Ovary (tissue), 7 donors: ENCODE measurements at regions not wholly inside any gene's neighbourhood (a gene's known extent, or its start where the extent isn't known, plus 50 kb on each side); places are given as distances from the start of the nearest gene placed in this dataset.

Source experiments
- DNase-seq, 5 donors: peaks; one replicate each; pipeline ENCODE4 v3.0.0-alpha.2; 2019 to 2020
- H3K27ac ChIP-seq, 2 donors: fragments of 200-600 bp; one replicate each; pipeline versions ENCODE4 v1.5.1 to v1.8.0; 2019 to 2022
- H3K27me3 ChIP-seq: fragments of 200-600 bp; one replicate; pipeline ENCODE4 v1.8.0; 2022
- H3K36me3 ChIP-seq: fragments of 200-600 bp; sonication (generic); one replicate; pipeline ENCODE4 v1.5.1; 2019
- H3K4me1 ChIP-seq: one replicate; pipeline ENCODE4 v1.8.1; 2013; ENCODE audit warnings: mild to moderate bottlenecking, moderate library complexity; ENCODE audit not compliant: insufficient read depth
- H3K4me3 ChIP-seq: fragments of 200-600 bp; sonication (generic); one replicate; pipeline ENCODE4 v1.5.1; 2017
- H3K9me3 ChIP-seq, 2 donors: fragments of 200-600 bp in 1 of 2; sonication (generic) in 1 of 2; one replicate each; pipeline versions ENCODE4 v1.5.1 to v1.8.1; 2013 to 2019; ENCODE audit warnings: mild to moderate bottlenecking in 1 of 2, moderate library complexity in 1 of 2
- EP300 ChIP-seq: sonication (generic); formaldehyde crosslinking; IDR thresholded peaks from one replicate; pipeline ENCODE4 v1.6.1; 2017; ENCODE audit warnings: antibody characterized with exemption
- POLR2A ChIP-seq: fragments of 450-650 bp; IDR thresholded peaks from one replicate; pipeline ENCODE4 v1.6.1; 2017; ENCODE audit warnings: antibody characterized with exemption, mild to moderate bottlenecking, moderate library complexity
- WGBS, 3 donors: extraction: QIAGEN DNeasy Blood & Tissue Kit in 1 of 3; methylation state at CpG; one replicate each; pipeline versions ENCODE4 v1.1.5 to v1.1.7; 2013 to 2017; 5-methylcytosine and 5-hydroxymethylcytosine counted together
- intact Hi-C, 4 donors: fragments of 100-400 bp; cut with DNase I; formaldehyde crosslinking; loops; one replicate each; pipeline versions ENCODE4 v1.11.0 to v1.15.1; 2022 to 2023
- TF ChIP-seq, protein P1 (sequence below), 3 donors: fragments of 450-650 bp in 2 of 3; fragments of 200-600 bp in 1 of 3; IDR thresholded peaks; one replicate each; pipeline versions ENCODE4 v1.5.1 to v1.8.0; 2016 to 2022; ENCODE audit warnings: antibody characterized with exemption in 3 of 3, mild to moderate bottlenecking in 1 of 3
- donor health status: DM: no; HTN: no; CAD: no; lungs with moderate emphysema.
- donor health status: DM: no; HTN: no; CAD: no.
- donor health status: Bipolar disorder and iron deficiency.
- donor health status: DM: no; HTN: no; CAD: no.
- donor health status: DM: yes; HTN: yes; CAD: no.

DNA sequence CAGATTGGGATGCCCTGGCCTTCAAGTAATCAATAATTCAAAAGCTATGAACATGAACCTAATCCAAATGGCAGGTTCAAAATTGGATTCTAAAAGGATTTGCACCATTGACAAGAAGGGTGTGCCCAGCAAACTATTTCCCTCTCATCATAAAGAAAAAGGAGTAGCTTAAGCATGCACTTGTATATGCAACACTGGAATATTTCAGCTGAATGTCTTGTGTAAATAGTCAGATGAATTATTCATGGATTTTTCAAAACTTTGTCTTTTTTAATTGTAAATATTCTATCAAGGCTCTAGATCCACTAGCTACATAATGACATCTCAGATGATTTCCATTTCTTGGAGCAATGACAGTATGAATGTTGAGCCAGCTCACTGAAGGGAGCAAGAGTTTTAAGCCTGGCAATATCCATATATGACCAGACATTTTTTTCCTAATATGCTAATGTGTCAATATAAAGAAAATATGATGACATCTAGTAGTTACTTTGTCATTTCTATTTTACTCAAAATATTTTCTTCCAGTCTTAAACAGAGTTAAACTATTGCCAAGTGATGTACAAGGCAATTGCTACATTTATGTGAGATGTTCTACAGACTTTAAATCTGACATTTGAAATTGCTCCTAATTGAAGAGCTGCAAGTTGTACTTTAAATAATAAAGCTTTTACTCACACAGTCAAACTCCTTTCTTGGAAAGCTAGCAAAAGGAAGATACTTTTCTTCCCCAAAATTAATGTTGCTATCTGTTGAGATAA, 230.5 kb upstream of the AGTR1 start:
- no peak for DNase-seq
- H3K4me3 ChIP-seq, result no peak overlapping the region
- no peaks in the 10 kb centered on the region for H3K27me3 ChIP-seq
- TF ChIP-seq POLR2A (no peak), EP300 (no peak)
- TF ChIP-seq, protein P1, sequence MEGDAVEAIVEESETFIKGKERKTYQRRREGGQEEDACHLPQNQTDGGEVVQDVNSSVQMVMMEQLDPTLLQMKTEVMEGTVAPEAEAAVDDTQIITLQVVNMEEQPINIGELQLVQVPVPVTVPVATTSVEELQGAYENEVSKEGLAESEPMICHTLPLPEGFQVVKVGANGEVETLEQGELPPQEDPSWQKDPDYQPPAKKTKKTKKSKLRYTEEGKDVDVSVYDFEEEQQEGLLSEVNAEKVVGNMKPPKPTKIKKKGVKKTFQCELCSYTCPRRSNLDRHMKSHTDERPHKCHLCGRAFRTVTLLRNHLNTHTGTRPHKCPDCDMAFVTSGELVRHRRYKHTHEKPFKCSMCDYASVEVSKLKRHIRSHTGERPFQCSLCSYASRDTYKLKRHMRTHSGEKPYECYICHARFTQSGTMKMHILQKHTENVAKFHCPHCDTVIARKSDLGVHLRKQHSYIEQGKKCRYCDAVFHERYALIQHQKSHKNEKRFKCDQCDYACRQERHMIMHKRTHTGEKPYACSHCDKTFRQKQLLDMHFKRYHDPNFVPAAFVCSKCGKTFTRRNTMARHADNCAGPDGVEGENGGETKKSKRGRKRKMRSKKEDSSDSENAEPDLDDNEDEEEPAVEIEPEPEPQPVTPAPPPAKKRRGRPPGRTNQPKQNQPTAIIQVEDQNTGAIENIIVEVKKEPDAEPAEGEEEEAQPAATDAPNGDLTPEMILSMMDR (IDR thresholded peaks at IDR 0.05), result no peak
- H3K36me3 ChIP-seq, result no peaks in the 10 kb centered on the region
- no peaks in the 10 kb centered on the region for H3K9me3 ChIP-seq
- intact Hi-C loops, result no loop called here
- no peaks in the 10 kb centered on the region for H3K4me1 ChIP-seq
- H3K27ac ChIP-seq, result no peak overlapping the region

DNA sequence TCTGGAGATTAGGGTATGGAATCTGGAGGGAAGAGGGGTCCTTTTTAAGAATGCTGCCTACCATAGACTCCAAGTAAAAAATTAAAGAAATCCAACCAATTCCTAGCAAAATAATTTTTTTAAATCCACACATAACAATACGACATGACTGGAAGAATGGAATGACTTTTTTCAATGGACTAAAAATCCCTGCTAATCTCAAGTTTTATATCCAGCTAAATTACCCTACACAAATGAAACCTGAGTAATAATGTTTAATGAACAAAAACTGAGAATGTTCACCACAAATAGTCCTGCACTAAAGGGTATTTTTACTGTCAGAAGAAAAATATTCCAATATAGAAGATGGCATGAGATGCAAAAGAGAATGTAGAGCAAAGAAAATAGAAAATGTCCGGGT, 220.3 kb upstream of the AGTR1 start:
- Histone ChIP-seq H3K27ac (no peak overlapping the region), H3K4me1 (no peaks in the 10 kb centered on the region), H3K9me3 (no peaks in the 10 kb centered on the region), H3K36me3 (no peaks in the 10 kb centered on the region), H3K27me3 (no peaks in the 10 kb centered on the region), H3K4me3 (no peak overlapping the region)
- no peak for DNase-seq
- TF ChIP-seq, protein P1 (IDR thresholded peaks at IDR 0.05), result no peak
- TF ChIP-seq EP300, result no peak
- no peak for TF ChIP-seq POLR2A
- 86 to 94% (median 91%) methylated on average over 2 of the region's 2 CpGs for WGBS, 3 donors
- intact Hi-C loops, result no loop called here

DNA sequence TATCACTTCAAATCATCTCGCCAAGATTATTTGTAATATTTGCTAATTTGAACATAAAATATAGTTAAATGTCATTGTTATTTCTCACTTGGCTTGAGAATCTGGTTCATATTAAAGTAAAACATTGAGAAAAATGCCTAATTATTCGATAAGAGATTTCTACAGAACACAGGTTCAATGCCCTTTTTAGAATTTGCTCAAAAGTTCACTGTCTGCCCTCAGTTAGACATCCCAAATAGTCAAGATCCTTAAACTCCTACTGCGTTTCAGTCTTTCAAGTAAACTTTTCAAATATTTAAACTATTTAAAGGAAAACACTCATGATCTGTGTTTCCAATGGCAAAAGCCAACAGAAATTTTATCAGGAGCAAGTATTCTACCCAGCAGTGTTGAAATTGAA, 204.1 kb upstream of the AGTR1 start:
- Histone ChIP-seq H3K36me3 (no peaks in the 10 kb centered on the region), H3K27ac (no peak overlapping the region), H3K4me1 (no peaks in the 10 kb centered on the region), H3K9me3 (no peaks in the 10 kb centered on the region), H3K4me3 (no peak overlapping the region), H3K27me3 (no peaks in the 10 kb centered on the region)
- no peak for DNase-seq
- WGBS, 3 donors, result 26 to 44% (median 39%) methylated on average over 3 of the region's 3 CpGs
- intact Hi-C loops, result no loop called here
- no peak for TF ChIP-seq EP300
- TF ChIP-seq, protein P1 (IDR thresholded peaks at IDR 0.05), result no peak
- TF ChIP-seq POLR2A, result no peak

DNA sequence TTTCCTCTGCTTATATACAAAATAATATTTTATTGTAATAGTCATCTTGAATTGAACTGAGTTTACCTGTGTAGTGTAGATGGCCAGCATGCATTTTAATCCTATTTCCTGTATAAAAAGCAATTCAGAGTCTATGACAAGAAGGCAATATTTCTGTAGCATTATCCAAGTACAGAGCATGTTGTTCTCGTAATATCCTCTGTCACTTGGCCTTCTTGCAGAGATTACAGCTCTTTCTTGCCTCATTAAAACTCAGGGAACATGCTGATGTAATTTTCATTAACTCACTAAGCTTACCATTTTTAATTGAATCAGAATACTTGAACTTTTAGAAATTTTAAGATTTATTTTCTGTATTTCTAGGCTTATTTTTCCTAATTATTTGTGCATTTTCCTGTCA, 203.3 kb upstream of the AGTR1 start:
- TF ChIP-seq, protein P1 (IDR thresholded peaks at IDR 0.05), result no peak
- TF ChIP-seq POLR2A, result no peak
- TF ChIP-seq EP300, result no peak
- no peak overlapping the region for H3K4me3 ChIP-seq
- H3K27me3 ChIP-seq, result no peaks in the 10 kb centered on the region
- H3K27ac ChIP-seq, result no peak overlapping the region
- 33 to 53% (median 42%) methylated on average over 1 of the region's 1 CpG for WGBS, 3 donors
- DNase-seq, result no peak
- intact Hi-C loops, result no loop called here
- no peaks in the 10 kb centered on the region for H3K9me3 ChIP-seq
- H3K4me1 ChIP-seq, result no peaks in the 10 kb centered on the region
- H3K36me3 ChIP-seq, result no peaks in the 10 kb centered on the region
